HCT116 (cell line): ENCODE measurements at regions not wholly inside any gene's neighbourhood (a gene's known extent, or its start where the extent isn't known, plus 50 kb on each side); places are given as distances from the start of the nearest gene placed in this dataset.

Source experiments
- ATAC-seq: fragments of 200-7000 bp; cut with Tn5 transposase; 2 replicates; pipeline ENCODE4 v1.9.1; 2020; ENCODE audit warnings: mild to moderate bottlenecking, moderate library complexity
- BruUV-seq: library from RNA; stranded (reverse); fragments of 400-500 nt; replicated peaks from 2 replicates; lab custom pipeline; 2021; lab: Mats Ljungman, UMichigan
- CTCF ChIA-PET: fragments of 300-600 bp; sonication (Branson Sonifier 250); formaldehyde crosslinking; loops from one replicate; lab custom pipeline; 2021; ENCODE audit warnings: antibody characterized with exemption; lab: Charles Lee
- POLR2A ChIA-PET: fragments of 300-600, 350-600 bp; sonication (Branson Sonifier 250); formaldehyde crosslinking; loops from one replicate; lab custom pipeline; 2021; ENCODE audit warnings: antibody characterized with exemption; lab: Charles Lee
- RAD21 ChIA-PET, 2 experiments: fragments of 300-600 bp; sonication (Branson Sonifier 250); formaldehyde crosslinking; loops; one replicate each; lab custom pipeline; 2023; ENCODE audit warnings: low total read pairs in 2 of 2; ENCODE audit not compliant: uncharacterized antibody in 2 of 2, unreplicated experiment in 2 of 2, low non-redundant PET in 1 of 2; lab: Charles Lee
- DNase-seq: peaks from one replicate; pipeline ENCODE4 v3.0.0-alpha.2; 2010; ENCODE audit warnings: low read depth, low spot score
- H2AFZ ChIP-seq: fragments of 200-600 bp; shearing (Covaris generic), sonication (generic); 2 replicates; pipeline ENCODE4 v1.6.1; 2017; ENCODE audit warnings: low read depth, mixed run types, mixed read lengths, antibody characterized with exemption, low read length; ENCODE audit not compliant: poor library complexity, severe bottlenecking
- H3K27ac ChIP-seq: 2 replicates; pipeline ENCODE4 v1.5.1; 2012; ENCODE audit warnings: low read depth, low read length
- H3K27me3 ChIP-seq: fragments of 200-600 bp; sonication (generic); 2 replicates; pipeline ENCODE4 v1.6.1; 2016; ENCODE audit warnings: mixed run types, low read length, mixed read lengths; ENCODE audit not compliant: insufficient read depth
- H3K36me3 ChIP-seq, 2 experiments: fragments of 200-500 bp in 1 of 2; fragments of 200-600 bp in 1 of 2; sonication (Bioruptor generic) in 1 of 2; sonication (generic) in 1 of 2; 2 replicates each; pipeline versions ENCODE4 v1.5.1 to v1.6.1; 2014 to 2016; ENCODE audit warnings: low read length in 2 of 2, inconsistent platforms in 1 of 2, mixed read lengths in 1 of 2, mixed run types in 1 of 2; ENCODE audit not compliant: insufficient read depth in 2 of 2, control insufficient read depth in 1 of 2
- H3K4me1 ChIP-seq, 2 experiments: fragments of 200-600 bp in 1 of 2; sonication (generic) in 1 of 2; 2 replicates each; pipeline versions ENCODE4 v1.5.1 to v1.6.1; 2012 to 2017; ENCODE audit warnings: low read length in 2 of 2, inconsistent platforms in 1 of 2, mild to moderate bottlenecking in 1 of 2, mixed read lengths in 1 of 2, mixed run types in 1 of 2, moderate library complexity in 1 of 2; ENCODE audit not compliant: insufficient read depth in 2 of 2, control insufficient read depth in 1 of 2
- H3K4me2 ChIP-seq: fragments of 200-600 bp; sonication (generic); 2 replicates; pipeline ENCODE4 v1.6.1; 2017; ENCODE audit warnings: mixed run types, low read length, mixed read lengths
- H3K4me3 ChIP-seq, 2 experiments: fragments of 200-600 bp in 1 of 2; sonication (generic) in 1 of 2; replicated peaks in 1 of 2; 2 replicates each; pipeline ENCODE4 v1.5.1; 2011 to 2016; ENCODE audit warnings: low read length in 2 of 2, control low read depth in 1 of 2, low read depth in 1 of 2, mild to moderate bottlenecking in 1 of 2, mixed read lengths in 1 of 2, mixed run types in 1 of 2
- H3K79me2 ChIP-seq: fragments of 200-600 bp; sonication (generic); 2 replicates; pipeline ENCODE4 v1.6.1; 2017; ENCODE audit warnings: mild to moderate bottlenecking, mixed run types, low read length, moderate library complexity, mixed read lengths; ENCODE audit not compliant: insufficient read depth
- H3K9ac ChIP-seq: fragments of 200-600 bp; sonication (generic); 2 replicates; pipeline ENCODE4 v1.6.1; 2016; ENCODE audit warnings: low read length, mixed read lengths
- H3K9me2 ChIP-seq: fragments of 200-600 bp; sonication (generic), shearing (Covaris generic); 2 replicates; pipeline ENCODE4 v1.6.1; 2017; ENCODE audit warnings: mixed run types, mild to moderate bottlenecking, moderate library complexity; ENCODE audit not compliant: insufficient read depth
- H3K9me3 ChIP-seq, 2 experiments: fragments of 200-500 bp in 1 of 2; fragments of 200-600 bp in 1 of 2; sonication (Bioruptor generic) in 1 of 2; sonication (generic) in 1 of 2; 2 replicates each; pipeline ENCODE4 v1.6.1; 2014 to 2017; ENCODE audit warnings: low read length in 2 of 2, mixed read lengths in 2 of 2, inconsistent platforms in 1 of 2, low read depth in 1 of 2, mild to moderate bottlenecking in 1 of 2, mixed run types in 1 of 2, moderate library complexity in 1 of 2; ENCODE audit not compliant: control insufficient read depth in 1 of 2, insufficient read depth in 1 of 2
- H4K20me1 ChIP-seq: fragments of 200-600 bp; sonication (generic), shearing (Covaris generic); 2 replicates; pipeline ENCODE4 v1.6.1; 2017; ENCODE audit warnings: mixed run types, mild to moderate bottlenecking, moderate library complexity; ENCODE audit not compliant: insufficient read depth
- CBX3 ChIP-seq: IDR thresholded peaks from 2 replicates; pipeline ENCODE4 v1.6.1; 2012; ENCODE audit warnings: low read depth
- CEBPB ChIP-seq: IDR thresholded peaks from 2 replicates; pipeline ENCODE4 v1.6.1; 2012; ENCODE audit warnings: low read depth
- EGR1 ChIP-seq: IDR thresholded peaks from 2 replicates; pipeline ENCODE4 v1.6.1; 2012; ENCODE audit warnings: low read depth
- EZH2 ChIP-seq: fragments of 200-600 bp; sonication (generic); IDR thresholded peaks from 2 replicates; pipeline ENCODE4 v1.6.1; 2017; ENCODE audit warnings: antibody characterized with exemption, mixed run types
- JUND ChIP-seq: IDR thresholded peaks from 2 replicates; pipeline ENCODE4 v1.6.1; 2012
- POLR2A ChIP-seq: IDR thresholded peaks from 2 replicates; pipeline ENCODE4 v1.7.0; 2011; ENCODE audit warnings: borderline replicate concordance; ENCODE audit not compliant: insufficient read depth, insufficient read length; ENCODE audit errors: extremely low read depth
- POLR2AphosphoS5 ChIP-seq: IDR thresholded peaks from 2 replicates; pipeline ENCODE4 v1.6.1; 2011; ENCODE audit warnings: mild to moderate bottlenecking, low read depth, low read length, moderate library complexity
- RAD21 ChIP-seq: IDR thresholded peaks from 2 replicates; pipeline ENCODE4 v1.6.1; 2012; ENCODE audit warnings: low read depth, mild to moderate bottlenecking
- SP1 ChIP-seq: IDR thresholded peaks from 2 replicates; pipeline ENCODE4 v1.6.1; 2012; ENCODE audit warnings: low read depth
- SRF ChIP-seq: IDR thresholded peaks from 2 replicates; pipeline ENCODE4 v1.6.1; 2012; ENCODE audit warnings: low read depth
- YY1 ChIP-seq: IDR thresholded peaks from 2 replicates; pipeline ENCODE4 v1.6.1; 2011; ENCODE audit warnings: low read length, low read depth, moderate library complexity, mild to moderate bottlenecking; ENCODE audit not compliant: insufficient replicate concordance; ENCODE audit errors: extremely low read depth
- ZFX ChIP-seq: fragments of 450-650 bp; IDR thresholded peaks from 2 replicates; pipeline ENCODE4 v1.6.1; 2017
- intact Hi-C: fragments of 100-400 bp; cut with micrococcal nuclease; formaldehyde crosslinking; loops from 2 replicates; pipeline ENCODE4 v1.10.0; 2022
- TF ChIP-seq, protein P1 (sequence below): IDR thresholded peaks from 2 replicates; pipeline ENCODE4 v1.6.1; 2011; ENCODE audit warnings: mild to moderate bottlenecking, low read length, moderate library complexity; ENCODE audit not compliant: insufficient replicate concordance; ENCODE audit errors: extremely low read depth
- TF ChIP-seq, protein P2 (sequence below): IDR thresholded peaks from 2 replicates; pipeline ENCODE4 v1.6.1; 2012; ENCODE audit warnings: low read depth
- TF ChIP-seq, protein P3 (sequence below), 3 experiments: fragments of 200-600 bp in 1 of 3; sonication (generic) in 1 of 3; IDR thresholded peaks in 2 of 3; conservative IDR thresholded peaks in 1 of 3; 2 replicates each; pipeline ENCODE4 v1.5.1; 2012 to 2017; ENCODE audit warnings: low read depth in 2 of 3, low read length in 2 of 3, antibody characterized with exemption in 1 of 3, borderline replicate concordance in 1 of 3, control low read depth in 1 of 3, mild to moderate bottlenecking in 1 of 3, mixed read lengths in 1 of 3, mixed run types in 1 of 3, moderate library complexity in 1 of 3; ENCODE audit not compliant: insufficient read depth in 1 of 3
- TF ChIP-seq, protein P4 (sequence below): IDR thresholded peaks from 2 replicates; pipeline ENCODE4 v1.6.1; 2012

DNA sequence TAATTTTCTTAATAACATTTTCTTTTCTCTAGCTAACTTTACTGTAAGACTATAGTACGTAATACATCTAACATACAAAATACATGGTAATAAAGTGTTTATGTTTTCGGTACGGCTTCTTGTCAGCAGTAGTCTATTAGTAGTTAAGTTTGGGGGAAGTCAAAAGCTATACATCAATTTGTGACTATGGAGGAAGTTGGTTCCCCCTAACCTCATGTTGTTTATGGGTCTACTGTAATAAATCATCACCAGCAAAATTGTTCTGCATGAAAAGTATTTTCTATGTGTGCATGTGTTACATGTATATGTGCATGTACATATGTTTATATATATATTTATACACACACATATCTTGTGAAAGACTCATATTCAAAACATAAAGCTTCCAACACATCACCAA, 303.0 kb downstream of the TRIB2 start (continued):
- TF ChIP-seq, protein P1, sequence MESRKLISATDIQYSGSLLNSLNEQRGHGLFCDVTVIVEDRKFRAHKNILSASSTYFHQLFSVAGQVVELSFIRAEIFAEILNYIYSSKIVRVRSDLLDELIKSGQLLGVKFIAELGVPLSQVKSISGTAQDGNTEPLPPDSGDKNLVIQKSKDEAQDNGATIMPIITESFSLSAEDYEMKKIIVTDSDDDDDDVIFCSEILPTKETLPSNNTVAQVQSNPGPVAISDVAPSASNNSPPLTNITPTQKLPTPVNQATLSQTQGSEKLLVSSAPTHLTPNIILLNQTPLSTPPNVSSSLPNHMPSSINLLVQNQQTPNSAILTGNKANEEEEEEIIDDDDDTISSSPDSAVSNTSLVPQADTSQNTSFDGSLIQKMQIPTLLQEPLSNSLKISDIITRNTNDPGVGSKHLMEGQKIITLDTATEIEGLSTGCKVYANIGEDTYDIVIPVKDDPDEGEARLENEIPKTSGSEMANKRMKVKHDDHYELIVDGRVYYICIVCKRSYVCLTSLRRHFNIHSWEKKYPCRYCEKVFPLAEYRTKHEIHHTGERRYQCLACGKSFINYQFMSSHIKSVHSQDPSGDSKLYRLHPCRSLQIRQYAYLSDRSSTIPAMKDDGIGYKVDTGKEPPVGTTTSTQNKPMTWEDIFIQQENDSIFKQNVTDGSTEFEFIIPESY = no peak
- TF ChIP-seq CBX3 = no peak
- TF ChIP-seq, all 23 proteins: peak for 0

DNA sequence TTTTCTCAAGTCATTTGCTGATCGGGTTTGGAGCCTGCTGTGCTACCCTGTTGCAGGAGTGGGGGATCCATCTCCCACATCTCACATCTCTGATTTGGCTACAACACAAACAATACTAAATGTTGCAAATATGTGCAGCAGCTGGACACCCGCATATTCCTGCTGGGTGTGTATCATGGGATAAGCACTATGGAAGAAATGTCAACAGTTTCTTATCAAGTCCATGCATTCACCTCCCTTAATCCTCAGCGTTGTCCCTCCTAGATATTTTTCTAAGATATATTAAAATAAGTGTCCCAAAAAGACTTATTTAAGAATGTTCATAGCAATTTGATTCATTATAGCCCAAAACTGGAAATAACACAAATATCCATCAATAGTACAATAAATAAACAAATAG, 303.7 kb downstream of the TRIB2 start:
- POLR2A ChIA-PET = no interaction called here
- RAD21 ChIA-PET = no interaction called here
- CTCF ChIA-PET = no interaction called here
- TF ChIP-seq CEBPB (no peak), SP1 (no peak), SRF (no peak), EGR1 (no peak), CBX3 (no peak), ZFX (no peak), POLR2AphosphoS5 (no peak), RAD21 (no peak), JUND (no peak), POLR2A (no peak), EZH2 (no peak), YY1 (no peak)
- TF ChIP-seq, protein P2, sequence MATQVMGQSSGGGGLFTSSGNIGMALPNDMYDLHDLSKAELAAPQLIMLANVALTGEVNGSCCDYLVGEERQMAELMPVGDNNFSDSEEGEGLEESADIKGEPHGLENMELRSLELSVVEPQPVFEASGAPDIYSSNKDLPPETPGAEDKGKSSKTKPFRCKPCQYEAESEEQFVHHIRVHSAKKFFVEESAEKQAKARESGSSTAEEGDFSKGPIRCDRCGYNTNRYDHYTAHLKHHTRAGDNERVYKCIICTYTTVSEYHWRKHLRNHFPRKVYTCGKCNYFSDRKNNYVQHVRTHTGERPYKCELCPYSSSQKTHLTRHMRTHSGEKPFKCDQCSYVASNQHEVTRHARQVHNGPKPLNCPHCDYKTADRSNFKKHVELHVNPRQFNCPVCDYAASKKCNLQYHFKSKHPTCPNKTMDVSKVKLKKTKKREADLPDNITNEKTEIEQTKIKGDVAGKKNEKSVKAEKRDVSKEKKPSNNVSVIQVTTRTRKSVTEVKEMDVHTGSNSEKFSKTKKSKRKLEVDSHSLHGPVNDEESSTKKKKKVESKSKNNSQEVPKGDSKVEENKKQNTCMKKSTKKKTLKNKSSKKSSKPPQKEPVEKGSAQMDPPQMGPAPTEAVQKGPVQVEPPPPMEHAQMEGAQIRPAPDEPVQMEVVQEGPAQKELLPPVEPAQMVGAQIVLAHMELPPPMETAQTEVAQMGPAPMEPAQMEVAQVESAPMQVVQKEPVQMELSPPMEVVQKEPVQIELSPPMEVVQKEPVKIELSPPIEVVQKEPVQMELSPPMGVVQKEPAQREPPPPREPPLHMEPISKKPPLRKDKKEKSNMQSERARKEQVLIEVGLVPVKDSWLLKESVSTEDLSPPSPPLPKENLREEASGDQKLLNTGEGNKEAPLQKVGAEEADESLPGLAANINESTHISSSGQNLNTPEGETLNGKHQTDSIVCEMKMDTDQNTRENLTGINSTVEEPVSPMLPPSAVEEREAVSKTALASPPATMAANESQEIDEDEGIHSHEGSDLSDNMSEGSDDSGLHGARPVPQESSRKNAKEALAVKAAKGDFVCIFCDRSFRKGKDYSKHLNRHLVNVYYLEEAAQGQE = no peak
- TF ChIP-seq, protein P3, sequence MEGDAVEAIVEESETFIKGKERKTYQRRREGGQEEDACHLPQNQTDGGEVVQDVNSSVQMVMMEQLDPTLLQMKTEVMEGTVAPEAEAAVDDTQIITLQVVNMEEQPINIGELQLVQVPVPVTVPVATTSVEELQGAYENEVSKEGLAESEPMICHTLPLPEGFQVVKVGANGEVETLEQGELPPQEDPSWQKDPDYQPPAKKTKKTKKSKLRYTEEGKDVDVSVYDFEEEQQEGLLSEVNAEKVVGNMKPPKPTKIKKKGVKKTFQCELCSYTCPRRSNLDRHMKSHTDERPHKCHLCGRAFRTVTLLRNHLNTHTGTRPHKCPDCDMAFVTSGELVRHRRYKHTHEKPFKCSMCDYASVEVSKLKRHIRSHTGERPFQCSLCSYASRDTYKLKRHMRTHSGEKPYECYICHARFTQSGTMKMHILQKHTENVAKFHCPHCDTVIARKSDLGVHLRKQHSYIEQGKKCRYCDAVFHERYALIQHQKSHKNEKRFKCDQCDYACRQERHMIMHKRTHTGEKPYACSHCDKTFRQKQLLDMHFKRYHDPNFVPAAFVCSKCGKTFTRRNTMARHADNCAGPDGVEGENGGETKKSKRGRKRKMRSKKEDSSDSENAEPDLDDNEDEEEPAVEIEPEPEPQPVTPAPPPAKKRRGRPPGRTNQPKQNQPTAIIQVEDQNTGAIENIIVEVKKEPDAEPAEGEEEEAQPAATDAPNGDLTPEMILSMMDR (IDR thresholded peaks at IDR 0.05 in 2 of 3, conservative IDR thresholded peaks at IDR 0.05 in 1 of 3; ENCODE audit: borderline replicate concordance in 1 of 3, insufficient read depth in 1 of 3, low read depth in 2 of 3, low read length in 2 of 3) = no peak
- TF ChIP-seq, protein P1 = no peak
- TF ChIP-seq, protein P4, sequence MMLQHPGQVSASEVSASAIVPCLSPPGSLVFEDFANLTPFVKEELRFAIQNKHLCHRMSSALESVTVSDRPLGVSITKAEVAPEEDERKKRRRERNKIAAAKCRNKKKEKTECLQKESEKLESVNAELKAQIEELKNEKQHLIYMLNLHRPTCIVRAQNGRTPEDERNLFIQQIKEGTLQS = no peak

More for the DNA sequence above, 303.7 kb downstream of the TRIB2 start:
- H3K9ac ChIP-seq = no peak overlapping the region
- ATAC-seq (no peak), DNase-seq (no peak)
- H3K36me3 ChIP-seq = no peaks in the 10 kb centered on the region
- no peak overlapping the region for H3K27ac ChIP-seq
- H3K9me3 ChIP-seq = no peaks in the 10 kb centered on the region
- no peaks in the 10 kb centered on the region for H4K20me1 ChIP-seq
- H3K9me2 ChIP-seq = no peaks in the 10 kb centered on the region
- intact Hi-C loops = no loop called here
- H3K4me1 ChIP-seq = no peaks in the 10 kb centered on the region
- H3K4me2 ChIP-seq = no peak overlapping the region
- H3K4me3 ChIP-seq = no peak overlapping the region
- H3K27me3 ChIP-seq = no peaks in the 10 kb centered on the region
- BruUV-seq = no TSS peak
- no peak overlapping the region for H2AFZ ChIP-seq
- no peaks in the 10 kb centered on the region for H3K79me2 ChIP-seq
